AML-193 (cell line): ENCODE measurements at regions not wholly inside any gene's neighbourhood (a gene's known extent, or its start where the extent isn't known, plus 50 kb on each side); places are given as distances from the start of the nearest gene placed in this dataset.
"Not testable (repeated sequence)": the region's sequence is repeated elsewhere in the genome, so short reads cannot be mapped to it uniquely, and the experiment has no call there.

Source experiments
- DNase-seq, 2 experiments: peaks; one replicate each; lab custom pipeline; 2025; lab: John Stamatoyannopoulos, UW

DNA sequence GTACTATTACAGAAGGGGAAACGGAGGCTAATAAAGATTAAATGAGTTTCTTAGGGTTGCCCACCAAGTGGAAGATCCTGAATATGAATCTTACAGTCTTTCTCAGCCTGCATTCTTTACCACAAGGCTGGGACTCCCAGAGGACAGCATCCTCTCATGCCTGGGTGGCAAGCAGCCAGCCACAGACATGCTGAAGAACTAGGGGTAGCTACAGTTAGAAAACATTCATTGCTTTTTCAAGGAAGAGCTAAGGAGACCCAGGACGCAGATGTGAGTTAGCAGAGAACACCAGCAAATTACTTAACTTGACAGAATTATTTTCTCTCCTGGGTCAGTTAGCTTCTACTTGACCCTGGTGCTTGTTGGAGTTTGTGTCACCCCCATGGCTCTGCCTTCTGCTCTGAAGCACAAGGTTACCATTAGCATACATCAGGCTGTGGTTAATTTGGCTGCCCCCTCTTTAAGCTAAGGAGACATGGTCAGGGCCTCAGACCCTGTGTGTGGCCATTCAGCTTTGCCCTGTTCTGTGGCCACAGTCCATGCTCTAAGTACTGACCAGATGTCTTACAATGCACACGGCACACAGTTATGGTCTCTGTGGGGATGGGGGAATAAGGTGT lies 132.3 kb upstream of the TNP1 start:
- no peak for DNase-seq

DNA sequence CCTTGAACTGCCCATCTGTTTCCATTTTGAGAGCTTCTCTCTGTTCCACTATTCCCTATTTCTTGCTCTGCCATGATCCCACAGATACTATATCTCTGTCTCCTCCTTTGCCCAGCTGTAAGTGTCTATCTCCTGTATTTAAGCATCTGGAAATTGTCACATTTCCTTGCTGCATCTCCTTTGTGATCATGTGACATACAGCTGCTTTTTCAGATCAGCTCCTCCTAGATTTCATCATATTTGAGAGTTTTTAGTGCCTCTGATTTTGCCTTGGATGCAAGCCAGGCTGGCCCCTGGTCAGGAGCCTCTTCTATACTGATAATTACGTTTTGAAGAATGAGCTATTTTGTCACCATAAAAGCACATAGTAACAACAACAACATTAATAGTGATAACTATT lies 131.7 kb upstream of the TNP1 start:
- DNase-seq: no peak

DNA sequence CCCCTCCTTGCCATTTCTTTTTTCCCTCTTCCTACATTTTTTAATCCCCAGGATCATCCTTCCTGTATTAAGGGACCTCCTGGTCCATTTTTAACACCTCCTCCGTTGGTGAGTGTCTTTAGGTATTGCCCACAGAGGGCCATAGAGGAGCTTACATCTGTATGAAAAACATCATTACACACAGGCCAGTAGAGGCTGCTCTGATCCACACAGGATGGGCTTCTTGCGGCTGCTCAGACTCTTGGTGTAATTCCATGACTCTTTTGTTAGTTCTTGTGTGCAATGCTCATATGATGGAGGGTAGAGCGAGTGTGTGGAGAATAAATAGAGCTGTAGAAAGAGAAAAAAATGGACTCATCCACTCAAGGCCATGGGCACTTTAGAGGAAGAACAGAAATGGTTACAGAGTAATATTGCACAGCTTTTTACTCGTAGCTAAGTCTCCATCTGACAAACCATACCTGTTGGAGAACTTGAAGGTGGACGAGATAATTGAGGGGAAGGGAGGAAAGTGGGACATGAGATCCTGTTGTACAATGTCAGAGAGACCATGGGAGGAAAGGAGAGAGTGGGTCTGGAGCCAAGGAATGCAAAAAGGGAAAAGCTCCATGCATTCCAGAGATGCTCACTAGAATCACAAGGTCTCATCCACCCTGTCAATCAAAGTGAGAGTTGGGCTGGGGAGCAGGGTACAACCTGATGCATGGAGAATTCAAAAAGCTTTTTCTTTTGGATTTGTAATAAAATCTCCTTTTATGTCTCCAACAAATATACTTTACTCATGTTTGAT lies 129.7 kb upstream of the TNP1 start:
- no peak for DNase-seq

- DNase-seq: no peak
Observed at GRCh38 chr2:216987252-216987821, 127.5 kb upstream of the TNP1 start.

DNA sequence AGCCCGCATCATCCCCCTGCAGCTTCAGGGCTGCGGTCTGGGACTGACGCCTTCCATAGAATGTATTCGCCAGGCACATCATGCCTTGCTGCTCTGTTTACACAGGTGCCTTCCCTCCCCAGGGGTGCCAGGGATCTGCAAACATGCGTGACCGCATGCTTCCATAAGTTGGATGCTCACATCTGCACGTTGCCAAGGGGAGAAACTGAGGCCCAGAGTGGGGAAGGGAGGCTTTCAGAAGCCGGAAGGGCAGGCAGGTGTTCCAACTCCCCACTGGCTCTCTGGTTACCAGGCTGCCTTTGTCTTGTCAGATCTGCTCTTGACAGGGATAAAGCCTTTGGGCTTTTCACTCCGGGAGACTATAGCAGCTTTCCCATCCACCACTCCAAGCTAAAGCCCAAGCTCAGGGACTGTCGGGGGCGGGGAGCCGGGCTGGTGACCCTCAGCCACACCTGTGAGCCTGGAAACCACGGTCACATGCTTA lies 125.8 kb upstream of the TNP1 start:
- DNase-seq: no peak

DNA sequence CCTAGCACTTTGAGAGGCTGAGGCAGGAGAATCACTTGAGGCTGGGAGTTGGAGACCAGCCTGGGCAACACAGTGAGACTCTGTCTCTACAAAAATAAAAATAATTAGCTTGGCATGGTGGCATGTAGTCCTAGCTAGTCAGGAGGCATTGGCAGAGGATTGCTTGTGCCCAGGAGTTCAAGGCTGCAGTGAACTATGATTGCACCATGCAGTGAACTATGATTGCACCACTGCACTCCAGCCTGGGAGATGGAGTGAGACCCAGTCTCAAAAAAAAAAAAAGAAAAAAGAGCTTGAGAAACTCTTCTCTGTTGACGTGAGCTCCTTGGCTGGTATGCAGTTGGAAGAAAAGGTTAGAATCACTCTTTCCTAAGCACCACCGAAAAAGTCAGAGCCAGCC lies 125.1 kb upstream of the TNP1 start:
- no peak for DNase-seq

GRCh38 chr2:216981951-216982350 lies 122.1 kb upstream of the TNP1 start:
- DNase-seq: not testable (repeated sequence)

- not testable (repeated sequence) for DNase-seq
Observed at GRCh38 chr2:216980510-216980909, 120.6 kb upstream of the TNP1 start.

GRCh38 chr2:216974321-216975302 lies 114.7 kb upstream of the TNP1 start:
- DNase-seq: no peak

DNA sequence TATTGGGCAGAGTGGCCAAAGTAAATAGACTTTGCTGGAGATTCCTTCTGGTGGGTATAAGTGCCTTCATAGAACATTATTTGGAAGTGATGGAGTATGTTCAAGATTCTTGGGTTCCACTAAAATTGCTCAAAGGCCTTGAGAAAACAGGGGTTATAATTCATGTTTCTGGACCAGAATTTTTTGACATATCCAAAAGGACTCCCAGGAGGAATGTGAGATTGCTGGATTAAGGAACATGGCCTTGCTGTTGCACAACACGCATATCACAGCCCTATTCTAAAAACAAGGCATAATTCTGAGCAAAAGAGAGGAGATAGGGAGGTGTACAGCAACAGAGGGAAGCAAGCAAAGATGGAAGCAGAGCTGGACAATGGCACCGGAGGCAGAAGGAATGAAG lies 111.7 kb upstream of the TNP1 start:
- DNase-seq: no peak

GRCh38 chr2:216970359-216970915 lies 110.6 kb upstream of the TNP1 start:
- DNase-seq: no peak

- DNase-seq: no peak
Observed at GRCh38 chr2:216967889-216968288, 108.0 kb upstream of the TNP1 start.

- no peak for DNase-seq
Observed at GRCh38 chr2:216960671-216961268, 100.9 kb upstream of the TNP1 start.

GRCh38 chr2:216959433-216959832 lies 99.6 kb upstream of the TNP1 start:
- DNase-seq: no peak

GRCh38 chr2:216956820-216957493 lies 97.1 kb upstream of the TNP1 start:
- no peak for DNase-seq

DNA sequence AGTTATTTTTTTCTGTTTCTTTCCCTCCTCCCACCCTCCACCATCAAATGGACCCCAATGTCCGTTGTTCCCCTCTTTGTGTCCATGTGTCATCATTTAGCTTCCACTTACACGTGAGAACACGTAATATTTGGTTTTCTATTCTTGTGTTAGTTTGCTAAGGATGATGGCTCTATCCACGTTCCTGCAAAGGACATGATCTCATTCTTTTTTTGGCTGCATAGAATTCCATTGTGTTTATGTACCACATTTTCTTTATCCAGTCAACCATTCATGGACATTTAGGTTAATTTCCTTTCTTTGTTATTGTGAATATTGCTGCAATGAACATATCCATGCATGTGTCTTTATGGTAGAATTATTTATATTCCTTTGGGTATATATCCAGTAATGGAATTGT lies 91.3 kb upstream of the TNP1 start:
- no peak for DNase-seq

DNA sequence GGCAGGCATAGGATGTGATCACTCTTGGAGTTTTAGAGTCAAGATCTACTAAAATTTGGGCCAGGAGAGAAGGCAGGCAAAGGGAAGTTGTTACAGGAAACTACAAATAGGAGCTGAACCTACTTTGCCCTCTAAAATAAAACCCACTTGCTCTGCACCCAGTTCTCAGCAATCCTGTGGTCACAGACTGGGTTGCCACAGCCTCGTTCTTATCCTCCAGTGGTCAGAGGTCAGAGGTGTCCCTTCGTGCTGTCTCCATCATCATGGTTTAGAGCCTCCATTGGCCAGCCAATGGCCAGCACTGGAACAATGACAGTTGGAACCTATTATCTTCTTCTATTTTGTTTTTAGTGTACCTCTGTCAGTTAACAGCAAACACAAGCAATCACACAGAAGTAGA lies 90.7 kb upstream of the TNP1 start:
- no peak for DNase-seq

- no peak for DNase-seq
Observed at GRCh38 chr2:216949700-216950413, 90.0 kb upstream of the TNP1 start.

GRCh38 chr2:216947055-216947454 lies 87.2 kb upstream of the TNP1 start:
- no peak for DNase-seq

DNA sequence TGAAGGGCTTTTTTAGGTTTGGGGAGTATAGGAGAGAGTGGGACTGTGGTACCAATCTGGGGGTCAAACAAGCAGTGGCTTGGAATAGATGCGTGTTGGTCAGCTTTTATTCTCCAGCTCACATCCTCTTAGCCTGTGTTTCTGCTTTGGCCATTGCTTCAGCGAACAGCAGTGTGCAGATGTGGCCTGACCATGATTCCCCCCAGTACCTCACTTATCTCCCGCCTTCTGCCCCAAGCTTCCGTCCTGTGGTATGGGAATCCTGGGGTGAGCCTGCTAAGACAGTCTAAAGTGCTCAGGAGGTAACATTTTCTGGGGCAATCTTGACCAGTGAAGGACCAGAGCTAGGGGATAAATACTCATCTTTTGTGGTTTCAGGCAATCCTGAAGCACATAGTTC lies 84.9 kb upstream of the TNP1 start:
- no peak for DNase-seq
